Spleen (tissue), 7 donors: ENCODE measurements at regions not wholly inside any gene's neighbourhood (a gene's known extent, or its start where the extent isn't known, plus 50 kb on each side); places are given as distances from the start of the nearest gene placed in this dataset.

Experiments used
- POLR2A ChIP-seq, 3 donors: fragments of 450-650 bp; IDR thresholded peaks; one replicate each; pipeline ENCODE4 v1.5.1; 2017; ENCODE audit warnings: antibody characterized with exemption in 3 of 3, mild to moderate bottlenecking in 1 of 3
- POLR2AphosphoS5 ChIP-seq, 3 donors: sonication (generic); formaldehyde crosslinking; IDR thresholded peaks; one replicate each; pipeline ENCODE4 v1.5.1; 2017; ENCODE audit warnings: antibody characterized with exemption in 3 of 3
- TF ChIP-seq, protein P1 (sequence below), 11 experiments: fragments of 200-600 bp in 7 of 11; fragments of 450-650 bp in 4 of 11; sonication (generic) in 4 of 11; IDR thresholded peaks in 8 of 11; conservative IDR thresholded peaks in 3 of 11; 1 replicate in 7 of 11; 2 replicates in 4 of 11; pipeline versions ENCODE4 v1.4.0 to v1.8.0; 2016 to 2021; ENCODE audit warnings: antibody characterized with exemption in 11 of 11, inconsistent platforms in 4 of 11, mild to moderate bottlenecking in 1 of 11
- donor health status: DM: no; HTN: no; CAD: no; lungs with moderate emphysema.
- donor health status: DM: no; HTN: no; CAD: no.
- donor health status: DM: no; HTN: no; CAD: no.

DNA sequence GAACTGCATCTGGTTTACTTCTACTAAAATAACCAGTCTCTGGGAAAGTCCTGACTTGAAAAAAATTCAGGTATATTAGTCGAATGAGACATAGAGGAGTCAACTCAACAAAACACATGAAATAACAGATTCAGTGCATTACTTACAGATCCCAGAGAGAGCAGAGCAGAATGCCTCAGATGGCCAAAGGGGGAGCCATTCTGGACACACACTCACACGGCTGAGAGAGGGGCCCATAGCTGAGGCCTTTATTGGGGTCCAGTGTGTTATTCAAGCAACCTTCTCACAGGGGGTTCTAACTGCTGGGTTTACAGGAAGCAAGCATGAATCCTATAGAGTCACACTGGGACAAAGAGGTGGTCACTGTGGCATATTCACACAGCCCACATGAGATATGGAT lies 135.1 kb upstream of the SNRPN start:
- TF ChIP-seq, protein P1, sequence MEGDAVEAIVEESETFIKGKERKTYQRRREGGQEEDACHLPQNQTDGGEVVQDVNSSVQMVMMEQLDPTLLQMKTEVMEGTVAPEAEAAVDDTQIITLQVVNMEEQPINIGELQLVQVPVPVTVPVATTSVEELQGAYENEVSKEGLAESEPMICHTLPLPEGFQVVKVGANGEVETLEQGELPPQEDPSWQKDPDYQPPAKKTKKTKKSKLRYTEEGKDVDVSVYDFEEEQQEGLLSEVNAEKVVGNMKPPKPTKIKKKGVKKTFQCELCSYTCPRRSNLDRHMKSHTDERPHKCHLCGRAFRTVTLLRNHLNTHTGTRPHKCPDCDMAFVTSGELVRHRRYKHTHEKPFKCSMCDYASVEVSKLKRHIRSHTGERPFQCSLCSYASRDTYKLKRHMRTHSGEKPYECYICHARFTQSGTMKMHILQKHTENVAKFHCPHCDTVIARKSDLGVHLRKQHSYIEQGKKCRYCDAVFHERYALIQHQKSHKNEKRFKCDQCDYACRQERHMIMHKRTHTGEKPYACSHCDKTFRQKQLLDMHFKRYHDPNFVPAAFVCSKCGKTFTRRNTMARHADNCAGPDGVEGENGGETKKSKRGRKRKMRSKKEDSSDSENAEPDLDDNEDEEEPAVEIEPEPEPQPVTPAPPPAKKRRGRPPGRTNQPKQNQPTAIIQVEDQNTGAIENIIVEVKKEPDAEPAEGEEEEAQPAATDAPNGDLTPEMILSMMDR (IDR thresholded peaks at IDR 0.05 in 8 of 11, conservative IDR thresholded peaks at IDR 0.05 in 3 of 11), result no peak
- no peak for TF ChIP-seq POLR2A (IDR thresholded peaks at IDR 0.05)
- TF ChIP-seq POLR2AphosphoS5 (IDR thresholded peaks at IDR 0.05), result no peak
